ENCODE measurements at regions not wholly inside any gene's neighbourhood (a gene's known extent, or its start where the extent isn't known, plus 50 kb on each side); places are given as distances from the start of the nearest gene placed in this dataset.
"Not testable (repeated sequence)": the region's sequence is repeated elsewhere in the genome, so short reads cannot be mapped to it uniquely, and the experiment has no call there.

GRCh38 chr2:52695731-52696130, 1071.9 kb upstream of the CHAC2 start:
- H3K36me3 Mint-ChIP-seq = no peaks in the 10 kb centered on the region
- H3K4me1 Mint-ChIP-seq = no peaks in the 10 kb centered on the region
- H3K9me3 Mint-ChIP-seq = peaks cover 3% of the 10 kb centered on the region
- H3K27ac Mint-ChIP-seq = no peak overlapping the region
- no peaks in the 10 kb centered on the region for H3K27me3 Mint-ChIP-seq
- no peak overlapping the region for H3K4me3 Mint-ChIP-seq
- DNase-seq = no peak

- no peak for DNase-seq
- Mint-ChIP-seq H3K27ac (no peak overlapping the region), H3K4me1 (no peaks in the 10 kb centered on the region), H3K36me3 (no peaks in the 10 kb centered on the region), H3K4me3 (no peak overlapping the region), H3K27me3 (no peaks in the 10 kb centered on the region), H3K9me3 (peaks cover 11% of the 10 kb centered on the region)
Measured at GRCh38 chr2:52686935-52687334, 1080.7 kb upstream of the CHAC2 start.

- H3K27ac Mint-ChIP-seq = no peak overlapping the region
- H3K4me1 Mint-ChIP-seq = no peaks in the 10 kb centered on the region
- H3K9me3 Mint-ChIP-seq = peaks cover 3% of the 10 kb centered on the region
- H3K27me3 Mint-ChIP-seq = no peaks in the 10 kb centered on the region
- H3K4me3 Mint-ChIP-seq = no peak overlapping the region
- no peaks in the 10 kb centered on the region for H3K36me3 Mint-ChIP-seq
- no peak for DNase-seq
Measured at GRCh38 chr2:52676056-52676455, 1091.5 kb upstream of the CHAC2 start.

- no peaks in the 10 kb centered on the region for H3K27me3 Mint-ChIP-seq
Measured at GRCh38 chr2:52668724-52669123, 1098.9 kb upstream of the CHAC2 start.

GRCh38 chr2:52659546-52659945, 1108.1 kb upstream of the CHAC2 start:
- Mint-ChIP-seq H3K9me3 (no peaks in the 10 kb centered on the region), H3K4me3 (no peak overlapping the region), H3K27me3 (no peaks in the 10 kb centered on the region), H3K36me3 (no peaks in the 10 kb centered on the region), H3K4me1 (no peaks in the 10 kb centered on the region), H3K27ac (no peak overlapping the region)
- no peak for DNase-seq

More at GRCh38 chr2:52668724-52669123, 1098.9 kb upstream of the CHAC2 start:
- Mint-ChIP-seq H3K36me3 (no peaks in the 10 kb centered on the region), H3K4me3 (no peak overlapping the region), H3K4me1 (no peaks in the 10 kb centered on the region), H3K27ac (no peak overlapping the region), H3K9me3 (peaks cover 8% of the 10 kb centered on the region)
- DNase-seq = no peak

- Mint-ChIP-seq H3K4me1 (no peaks in the 10 kb centered on the region), H3K27me3 (no peaks in the 10 kb centered on the region), H3K4me3 (no peak overlapping the region), H3K9me3 (no peaks in the 10 kb centered on the region), H3K36me3 (no peaks in the 10 kb centered on the region), H3K27ac (no peak overlapping the region)
- DNase-seq = no peak
Measured at GRCh38 chr2:52658598-52658997, 1109.0 kb upstream of the CHAC2 start.

GRCh38 chr2:52639692-52640091, 1127.9 kb upstream of the CHAC2 start:
- H3K36me3 Mint-ChIP-seq = no peaks in the 10 kb centered on the region
- H3K27me3 Mint-ChIP-seq = no peaks in the 10 kb centered on the region
- H3K9me3 Mint-ChIP-seq = peaks cover 10% of the 10 kb centered on the region
- no peak overlapping the region for H3K4me3 Mint-ChIP-seq
- H3K27ac Mint-ChIP-seq = no peak overlapping the region
- no peak for DNase-seq
- no peaks in the 10 kb centered on the region for H3K4me1 Mint-ChIP-seq

- H3K36me3 Mint-ChIP-seq = no peaks in the 10 kb centered on the region
- DNase-seq = no peak
- no peak overlapping the region for H3K27ac Mint-ChIP-seq
- no peaks in the 10 kb centered on the region for H3K27me3 Mint-ChIP-seq
- H3K9me3 Mint-ChIP-seq = peaks cover 12% of the 10 kb centered on the region
- no peak overlapping the region for H3K4me3 Mint-ChIP-seq
- H3K4me1 Mint-ChIP-seq = no peaks in the 10 kb centered on the region
Measured at GRCh38 chr2:52632543-52632942, 1135.1 kb upstream of the CHAC2 start.

GRCh38 chr2:52629944-52630343, 1137.7 kb upstream of the CHAC2 start:
- Mint-ChIP-seq H3K27ac (no peak overlapping the region), H3K9me3 (peaks cover 7% of the 10 kb centered on the region), H3K4me3 (no peak overlapping the region), H3K36me3 (no peaks in the 10 kb centered on the region), H3K4me1 (no peaks in the 10 kb centered on the region), H3K27me3 (no peaks in the 10 kb centered on the region)
- no peak for DNase-seq

GRCh38 chr2:52629531-52629930, 1138.1 kb upstream of the CHAC2 start:
- Mint-ChIP-seq H3K27me3 (no peaks in the 10 kb centered on the region), H3K4me3 (no peak overlapping the region), H3K9me3 (peaks cover 9% of the 10 kb centered on the region), H3K4me1 (no peaks in the 10 kb centered on the region), H3K36me3 (no peaks in the 10 kb centered on the region), H3K27ac (no peak overlapping the region)
- DNase-seq = no peak

- H3K27ac Mint-ChIP-seq = no peak overlapping the region
- H3K36me3 Mint-ChIP-seq = no peaks in the 10 kb centered on the region
- H3K4me3 Mint-ChIP-seq = no peak overlapping the region
- H3K4me1 Mint-ChIP-seq = no peaks in the 10 kb centered on the region
- no peaks in the 10 kb centered on the region for H3K27me3 Mint-ChIP-seq
- peaks cover 4% of the 10 kb centered on the region for H3K9me3 Mint-ChIP-seq
- DNase-seq = no peak
Measured at GRCh38 chr2:52622266-52622665, 1145.3 kb upstream of the CHAC2 start.

GRCh38 chr2:52613064-52613463, 1154.5 kb upstream of the CHAC2 start:
- DNase-seq = no peak
- H3K27ac Mint-ChIP-seq = no peak overlapping the region
- H3K36me3 Mint-ChIP-seq = no peaks in the 10 kb centered on the region
- no peaks in the 10 kb centered on the region for H3K4me1 Mint-ChIP-seq
- H3K9me3 Mint-ChIP-seq = peaks cover 2% of the 10 kb centered on the region
- H3K27me3 Mint-ChIP-seq = no peaks in the 10 kb centered on the region
- H3K4me3 Mint-ChIP-seq = no peak overlapping the region

- H3K4me1 Mint-ChIP-seq = no peaks in the 10 kb centered on the region
- no peak overlapping the region for H3K4me3 Mint-ChIP-seq
- H3K27ac Mint-ChIP-seq = no peak overlapping the region
- no peaks in the 10 kb centered on the region for H3K27me3 Mint-ChIP-seq
- H3K36me3 Mint-ChIP-seq = no peaks in the 10 kb centered on the region
- H3K9me3 Mint-ChIP-seq = peaks cover 2% of the 10 kb centered on the region
- DNase-seq = no peak
Measured at GRCh38 chr2:52611759-52612158, 1155.8 kb upstream of the CHAC2 start.

- Mint-ChIP-seq H3K27ac (no peak overlapping the region), H3K4me3 (no peak overlapping the region), H3K9me3 (peaks cover 4% of the 10 kb centered on the region), H3K27me3 (no peaks in the 10 kb centered on the region), H3K36me3 (no peaks in the 10 kb centered on the region), H3K4me1 (no peaks in the 10 kb centered on the region)
- DNase-seq = no peak
Measured at GRCh38 chr2:52608030-52608429, 1159.6 kb upstream of the CHAC2 start.

GRCh38 chr2:52597346-52597745, 1170.3 kb upstream of the CHAC2 start:
- no peak for DNase-seq
- Mint-ChIP-seq H3K36me3 (no peaks in the 10 kb centered on the region), H3K4me3 (no peak overlapping the region), H3K27ac (no peak overlapping the region), H3K4me1 (no peaks in the 10 kb centered on the region), H3K9me3 (peaks cover 2% of the 10 kb centered on the region), H3K27me3 (no peaks in the 10 kb centered on the region)

- no peak overlapping the region for H3K4me3 Mint-ChIP-seq
- H3K9me3 Mint-ChIP-seq = peaks cover 5% of the 10 kb centered on the region
- no peaks in the 10 kb centered on the region for H3K27me3 Mint-ChIP-seq
- no peaks in the 10 kb centered on the region for H3K36me3 Mint-ChIP-seq
- no peak overlapping the region for H3K27ac Mint-ChIP-seq
- no peak for DNase-seq
- H3K4me1 Mint-ChIP-seq = no peaks in the 10 kb centered on the region
Measured at GRCh38 chr2:52594026-52594425, 1173.6 kb upstream of the CHAC2 start.

- DNase-seq, H3K4me1 Mint-ChIP-seq, H3K36me3 Mint-ChIP-seq, H3K4me3 Mint-ChIP-seq, H3K9me3 Mint-ChIP-seq, H3K27ac Mint-ChIP-seq, H3K27me3 Mint-ChIP-seq: not testable (repeated sequence)
Measured at GRCh38 chr2:52584071-52584470, 1183.5 kb upstream of the CHAC2 start.

Data from activated naive CD8-positive, alpha-beta T cell treated with anti-CD3 and anti-CD28 coated beads for 36 hours (primary cell).